ENCODE measurements at regions not wholly inside any gene's neighbourhood (a gene's known extent, or its start where the extent isn't known, plus 50 kb on each side); places are given as distances from the start of the nearest gene placed in this dataset.

- no peak overlapping the region for H3K4me3 ChIP-seq
- no peak for TF ChIP-seq CTCF (IDR thresholded peaks at IDR 0.05)
- no peak for TF ChIP-seq POLR2A (IDR thresholded peaks at IDR 0.05)
- no peak for TF ChIP-seq POLR2AphosphoS5 (IDR thresholded peaks at IDR 0.05)
- no peak for TF ChIP-seq EP300 (IDR thresholded peaks at IDR 0.05)
- no peaks in the 10 kb centered on the region for H3K9me3 ChIP-seq
- H3K4me1 ChIP-seq, result no peaks in the 10 kb centered on the region
- H3K27me3 ChIP-seq, result no peaks in the 10 kb centered on the region
- H3K36me3 ChIP-seq, result no peaks in the 10 kb centered on the region
- 48% methylated on average over 5 of the region's 5 CpGs for WGBS
- DNase-seq (ENCODE audit: low spot score in 2 of 2), result no peak
- no peak overlapping the region for H3K27ac ChIP-seq
Observed at GRCh38 chr3:75012791-75013331, 398.4 kb upstream of the CNTN3 start.

DNA sequence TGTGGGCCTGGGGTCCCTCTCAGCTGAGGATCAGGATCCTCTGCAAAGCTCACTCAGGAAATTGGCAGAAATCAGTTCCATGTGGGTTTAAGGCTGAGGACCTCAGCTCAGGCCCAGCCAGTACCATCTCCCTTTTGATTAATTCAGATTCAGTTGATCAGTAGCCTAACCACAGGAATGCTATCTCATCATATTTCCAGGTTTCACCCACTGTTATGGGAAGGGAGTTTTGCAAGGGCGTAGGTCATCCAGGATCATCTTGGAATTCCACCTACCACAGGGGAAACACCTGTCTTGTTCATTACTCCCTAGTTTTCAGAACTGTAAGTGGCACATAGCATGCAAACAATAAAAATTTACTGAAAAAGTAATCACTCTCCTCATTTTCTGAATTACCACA lies 399.5 kb upstream of the CNTN3 start:
- Histone ChIP-seq H3K9me3 (no peaks in the 10 kb centered on the region), H3K4me1 (no peaks in the 10 kb centered on the region), H3K27me3 (no peaks in the 10 kb centered on the region), H3K4me3 (no peak overlapping the region), H3K36me3 (no peaks in the 10 kb centered on the region), H3K27ac (no peak overlapping the region)
- WGBS, result 73% methylated on average over 1 of the region's 1 CpG
- DNase-seq (ENCODE audit: low spot score in 2 of 2), result no peak
- TF ChIP-seq CTCF (IDR thresholded peaks at IDR 0.05) (no peak), POLR2A (IDR thresholded peaks at IDR 0.05) (no peak), EP300 (IDR thresholded peaks at IDR 0.05) (no peak), POLR2AphosphoS5 (IDR thresholded peaks at IDR 0.05) (no peak)

- Histone ChIP-seq H3K27ac (no peak overlapping the region), H3K4me1 (no peaks in the 10 kb centered on the region), H3K4me3 (no peak overlapping the region), H3K36me3 (no peaks in the 10 kb centered on the region), H3K27me3 (no peaks in the 10 kb centered on the region), H3K9me3 (no peaks in the 10 kb centered on the region)
- 75% methylated on average over 2 of the region's 2 CpGs for WGBS
- TF ChIP-seq POLR2A (IDR thresholded peaks at IDR 0.05), result no peak
- TF ChIP-seq POLR2AphosphoS5 (IDR thresholded peaks at IDR 0.05), result no peak
- no peak for TF ChIP-seq CTCF (IDR thresholded peaks at IDR 0.05)
- TF ChIP-seq EP300 (IDR thresholded peaks at IDR 0.05), result no peak
- DNase-seq (ENCODE audit: low spot score in 2 of 2), result no peak
Observed at GRCh38 chr3:75015280-75015679, 400.8 kb upstream of the CNTN3 start.

DNA sequence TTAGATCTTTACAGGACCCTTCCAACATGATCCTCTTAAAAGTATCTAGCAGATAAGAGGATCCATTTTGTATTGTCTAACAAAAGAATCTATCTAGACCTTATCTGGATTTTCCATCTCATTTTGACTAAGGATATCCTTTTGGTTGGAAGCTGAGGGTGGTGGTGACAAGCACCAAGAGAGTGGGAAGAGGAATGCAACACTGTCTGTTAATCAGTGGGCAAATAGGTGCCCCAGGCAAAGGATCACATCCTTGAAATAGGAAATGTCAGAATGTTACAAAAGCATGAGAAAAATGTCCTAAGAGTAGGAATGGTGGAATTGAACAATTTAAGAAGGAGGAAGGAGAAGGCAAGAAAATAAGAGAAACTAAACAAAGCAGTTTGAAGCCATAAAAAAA lies 420.7 kb upstream of the CNTN3 start:
- no peaks in the 10 kb centered on the region for H3K4me1 ChIP-seq

DNA sequence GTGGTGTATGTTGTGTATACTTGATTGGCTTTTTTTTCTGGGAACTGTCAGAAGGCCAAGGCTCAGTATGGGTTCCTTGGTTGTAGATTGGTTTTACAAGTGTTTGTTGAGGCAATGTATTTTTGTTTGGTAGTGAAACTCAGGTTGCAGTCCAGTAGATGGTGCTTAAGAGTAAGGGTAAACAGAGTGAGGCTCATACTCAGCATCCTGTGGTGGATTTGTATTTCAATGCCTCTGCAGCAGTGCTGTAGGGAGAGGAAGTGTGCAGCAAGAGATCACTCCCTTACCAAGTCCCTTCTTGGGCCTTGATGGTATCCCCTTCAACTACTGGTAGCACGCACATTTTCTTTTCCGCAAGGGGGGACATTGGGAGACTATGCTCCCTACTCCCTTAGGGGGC lies 428.5 kb upstream of the CNTN3 start:
- no peaks in the 10 kb centered on the region for H3K27me3 ChIP-seq
- H3K27ac ChIP-seq, result no peak overlapping the region
- 100% methylated on average over 1 of the region's 2 CpGs for WGBS
- DNase-seq (ENCODE audit: low spot score in 2 of 2), result no peak
- no peak overlapping the region for H3K4me3 ChIP-seq
- H3K4me1 ChIP-seq, result no peaks in the 10 kb centered on the region
- H3K9me3 ChIP-seq, result peaks cover 11% of the 10 kb centered on the region
- no peaks in the 10 kb centered on the region for H3K36me3 ChIP-seq
- no peak for TF ChIP-seq POLR2A (IDR thresholded peaks at IDR 0.05)
- TF ChIP-seq POLR2AphosphoS5 (IDR thresholded peaks at IDR 0.05), result no peak
- TF ChIP-seq CTCF (IDR thresholded peaks at IDR 0.05), result no peak
- TF ChIP-seq EP300 (IDR thresholded peaks at IDR 0.05), result no peak

More for the DNA sequence above, 420.7 kb upstream of the CNTN3 start:
- TF ChIP-seq POLR2A (IDR thresholded peaks at IDR 0.05), result no peak
- no peak for TF ChIP-seq POLR2AphosphoS5 (IDR thresholded peaks at IDR 0.05)
- TF ChIP-seq CTCF (IDR thresholded peaks at IDR 0.05), result no peak
- no peak for TF ChIP-seq EP300 (IDR thresholded peaks at IDR 0.05)
- no peak for DNase-seq (ENCODE audit: low spot score in 2 of 2)
- H3K36me3 ChIP-seq, result no peaks in the 10 kb centered on the region
- H3K9me3 ChIP-seq, result peaks cover 2% of the 10 kb centered on the region
- H3K4me3 ChIP-seq, result no peak overlapping the region
- no peak overlapping the region for H3K27ac ChIP-seq
- no peaks in the 10 kb centered on the region for H3K27me3 ChIP-seq

Measured in suprapubic skin (tissue), 4 donors.